PC-9 (cell line): ENCODE measurements at regions not wholly inside any gene's neighbourhood (a gene's known extent, or its start where the extent isn't known, plus 50 kb on each side); places are given as distances from the start of the nearest gene placed in this dataset.

ENCODE experiments used
- BruUV-seq: library from RNA; stranded (reverse); fragments of 400-500 nt; replicated peaks from 2 replicates; lab custom pipeline; 2021; lab: Mats Ljungman, UMichigan
- CTCF ChIA-PET: fragments of 300-600 bp; sonication (Branson Sonifier 250); formaldehyde crosslinking; loops from one replicate; lab custom pipeline; 2022; ENCODE audit warnings: antibody characterized with exemption; lab: Charles Lee
- POLR2A ChIA-PET: fragments of 300-600 bp; sonication (Branson Sonifier 250); formaldehyde crosslinking; loops from one replicate; lab custom pipeline; 2022; ENCODE audit warnings: antibody characterized with exemption; ENCODE audit not compliant: unreplicated experiment; lab: Charles Lee
- DNase-seq, 2 experiments: peaks; one replicate each; pipeline versions ENCODE4 v3.0.0 to v3.0.0-alpha.2; 2015 to 2022; ENCODE audit warnings: mixed read lengths in 1 of 2
- H2AFZ ChIP-seq: fragments of 200-600 bp; sonication (generic); 2 replicates; pipeline ENCODE4 v1.8.1; 2017; ENCODE audit warnings: antibody characterized with exemption
- H3F3A ChIP-seq: fragments of 200-600 bp; sonication (generic); 2 replicates; pipeline ENCODE4 v1.8.1; 2017; ENCODE audit warnings: antibody characterized with exemption, mild to moderate bottlenecking, low read depth; ENCODE audit not compliant: insufficient read depth
- H3K27ac ChIP-seq: fragments of 200-600 bp; sonication (generic); 2 replicates; pipeline ENCODE4 v1.6.1; 2016; ENCODE audit warnings: mixed run types
- H3K27me3 ChIP-seq: fragments of 200-600 bp; sonication (generic); 2 replicates; pipeline ENCODE4 v1.6.1; 2016; ENCODE audit warnings: low read depth, mixed run types; ENCODE audit not compliant: insufficient read depth
- H3K36me3 ChIP-seq: fragments of 200-600 bp; sonication (generic); 2 replicates; pipeline ENCODE4 v1.6.1; 2016; ENCODE audit warnings: low read depth, mixed run types
- H3K4me1 ChIP-seq: fragments of 200-600 bp; sonication (generic); replicated peaks from 2 replicates; pipeline ENCODE4 v1.6.1; 2016; ENCODE audit warnings: mixed run types; ENCODE audit not compliant: insufficient read depth
- H3K4me2 ChIP-seq: fragments of 200-600 bp; sonication (generic); 2 replicates; pipeline ENCODE4 v1.6.1; 2017; ENCODE audit warnings: mixed run types
- H3K4me3 ChIP-seq: fragments of 200-600 bp; sonication (generic); 2 replicates; pipeline ENCODE4 v1.6.1; 2016; ENCODE audit warnings: mixed run types
- H3K79me2 ChIP-seq: fragments of 200-600 bp; sonication (generic); 2 replicates; pipeline ENCODE4 v1.6.1; 2017; ENCODE audit warnings: low read depth, mixed run types
- H3K9me2 ChIP-seq: fragments of 200-600 bp; sonication (generic); 2 replicates; pipeline ENCODE4 v1.8.1; 2017; ENCODE audit warnings: mild to moderate bottlenecking; ENCODE audit not compliant: insufficient read depth
- H3K9me3 ChIP-seq: fragments of 200-600 bp; sonication (generic); 2 replicates; pipeline ENCODE4 v1.8.1; 2016; ENCODE audit warnings: low read depth; ENCODE audit not compliant: insufficient read depth
- H4K20me1 ChIP-seq: fragments of 200-600 bp; sonication (generic); 2 replicates; pipeline ENCODE4 v1.8.1; 2017; ENCODE audit not compliant: insufficient read depth
- CTCF ChIP-seq: fragments of 200-600 bp; sonication (generic); conservative IDR thresholded peaks from 2 replicates; pipeline ENCODE4 v1.6.1; 2017; ENCODE audit warnings: mixed run types, antibody characterized with exemption, mild to moderate bottlenecking, moderate library complexity
- EZH2 ChIP-seq: fragments of 200-600 bp; sonication (generic); IDR thresholded peaks from 2 replicates; pipeline ENCODE4 v1.8.0; 2017; ENCODE audit warnings: antibody characterized with exemption, low read depth
- intact Hi-C: fragments of 100-400 bp; cut with micrococcal nuclease; formaldehyde crosslinking; loops from one replicate; pipeline ENCODE4 v1.10.0; 2022; ENCODE audit not compliant: unreplicated experiment

GRCh38 chr1:4939266-4939665 lies 284.9 kb downstream of the AJAP1 start:
- Histone ChIP-seq H3K36me3 (no peaks in the 10 kb centered on the region), H3K4me1 (no peaks in the 10 kb centered on the region), H3K9me3 (no peaks in the 10 kb centered on the region), H3K9me2 (no peaks in the 10 kb centered on the region), H3K27me3 (no peaks in the 10 kb centered on the region; the same call in 1 of the 2 replicates), H3K4me2 (no peak overlapping the region), H3K27ac (no peak overlapping the region), H3K79me2 (no peaks in the 10 kb centered on the region), H2AFZ (no peak overlapping the region), H3K4me3 (no peak overlapping the region), H3F3A (no peaks in the 10 kb centered on the region), H4K20me1 (no peaks in the 10 kb centered on the region)
- intact Hi-C loops, result no loop called here
- BruUV-seq, result no TSS peak
- ChIA-PET CTCF (no interaction called here), POLR2A (no interaction called here)
- TF ChIP-seq CTCF, result no peak
- no peak for TF ChIP-seq EZH2
- no peak for DNase-seq

GRCh38 chr1:4937876-4938534 lies 283.6 kb downstream of the AJAP1 start:
- H3K27me3 ChIP-seq, result peaks cover 4% of the 10 kb centered on the region; the same call in 1 of the 2 replicates
- intact Hi-C loops, result no loop called here
- ChIA-PET CTCF (no interaction called here), POLR2A (no interaction called here)
- no peak overlapping the region for H2AFZ ChIP-seq
- H3K4me1 ChIP-seq, result no peaks in the 10 kb centered on the region
- BruUV-seq, result no TSS peak
- no peak for TF ChIP-seq CTCF
- TF ChIP-seq EZH2, result no peak
- no peaks in the 10 kb centered on the region for H3K36me3 ChIP-seq
- H3K79me2 ChIP-seq, result no peaks in the 10 kb centered on the region
- no peaks in the 10 kb centered on the region for H4K20me1 ChIP-seq
- DNase-seq, result no peak
- no peaks in the 10 kb centered on the region for H3K9me3 ChIP-seq
- H3F3A ChIP-seq, result no peaks in the 10 kb centered on the region
- no peak overlapping the region for H3K27ac ChIP-seq
- no peak overlapping the region for H3K4me2 ChIP-seq
- no peak overlapping the region for H3K4me3 ChIP-seq
- no peaks in the 10 kb centered on the region for H3K9me2 ChIP-seq

- Histone ChIP-seq H3K4me3 (no peak overlapping the region), H3K9me3 (no peaks in the 10 kb centered on the region), H3F3A (no peaks in the 10 kb centered on the region), H2AFZ (no peak overlapping the region), H3K4me2 (no peak overlapping the region), H3K9me2 (no peaks in the 10 kb centered on the region), H3K36me3 (no peaks in the 10 kb centered on the region), H3K27ac (no peak overlapping the region), H4K20me1 (no peaks in the 10 kb centered on the region), H3K79me2 (no peaks in the 10 kb centered on the region), H3K4me1 (no peaks in the 10 kb centered on the region), H3K27me3 (peaks cover 10% of the 10 kb centered on the region; the same call in 1 of the 2 replicates)
- ChIA-PET POLR2A (interaction anchor here (0.6 kb wide), 1 partner anchor 1178 kb away, joined by 3 read pairs; no protein-coding TSS in a partner anchor), CTCF (no interaction called here)
- BruUV-seq, result no TSS peak
- intact Hi-C loops, result no loop called here
- no peak for TF ChIP-seq CTCF
- no peak for TF ChIP-seq EZH2
- DNase-seq, result no peak
Measured at GRCh38 chr1:4935807-4936206, 281.4 kb downstream of the AJAP1 start.
